ENCODE measurements at regions not wholly inside any gene's neighbourhood (a gene's known extent, or its start where the extent isn't known, plus 50 kb on each side); places are given as distances from the start of the nearest gene placed in this dataset.

DNA sequence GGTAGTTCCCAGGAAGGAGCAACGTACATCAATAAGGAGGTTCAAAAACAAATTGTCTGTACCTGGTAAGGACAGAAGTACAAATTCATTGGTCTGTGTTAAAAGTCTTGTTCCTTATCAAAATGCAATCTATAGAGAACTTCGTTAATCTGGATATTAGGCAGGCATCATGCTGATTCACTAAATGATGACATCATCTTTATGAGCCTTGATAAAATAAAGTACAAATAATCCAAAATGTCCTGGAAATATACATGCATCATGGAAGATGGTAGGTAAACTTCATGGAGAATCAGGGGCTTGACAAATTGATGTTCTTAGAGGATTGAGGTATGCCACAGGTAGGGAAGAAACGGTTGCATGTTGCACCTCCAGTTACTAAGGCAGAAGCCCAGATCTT is 433.9 kb downstream of the TRIML1 start:
- DNase-seq: no peak

DNA sequence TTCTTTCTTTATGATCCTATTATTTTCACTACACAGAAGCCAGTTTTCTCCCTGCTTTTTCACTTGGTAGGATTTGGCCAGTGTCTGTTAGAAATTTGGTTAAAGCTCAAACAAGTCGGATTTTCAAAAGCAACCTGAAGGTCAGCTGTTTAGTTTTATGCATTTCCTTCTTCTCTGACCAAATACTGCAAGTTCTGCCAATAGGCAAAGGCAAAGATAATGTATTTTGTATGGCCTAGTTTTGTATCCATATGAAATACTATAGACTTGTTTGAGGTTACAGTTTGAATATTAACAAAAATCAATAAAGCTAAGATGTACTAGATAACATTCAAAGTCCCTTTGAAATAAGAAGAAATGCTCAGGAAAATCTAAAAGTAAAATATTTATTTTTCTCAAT is 439.4 kb downstream of the TRIML1 start:
- no peak for DNase-seq

DNA sequence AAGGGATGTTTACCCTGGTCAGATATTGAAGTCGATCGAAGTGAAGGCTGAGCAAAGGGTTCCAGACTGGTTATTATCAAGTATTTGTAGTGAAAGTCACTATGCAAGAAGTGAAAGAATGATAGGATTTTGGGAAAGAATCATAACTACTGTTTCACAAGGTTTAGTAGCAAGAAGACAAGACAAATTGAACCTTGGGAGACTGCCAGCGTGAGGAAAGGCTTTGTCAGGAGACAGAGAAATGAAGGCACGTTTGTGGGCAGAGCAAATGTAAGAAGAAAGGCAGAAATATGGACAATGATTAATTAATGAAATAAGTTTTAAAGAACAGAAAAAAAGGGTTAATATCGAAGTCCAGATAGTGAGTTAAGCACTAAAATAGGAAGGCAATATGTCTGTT is 456.8 kb downstream of the TRIML1 start:
- no peak for DNase-seq

DNA sequence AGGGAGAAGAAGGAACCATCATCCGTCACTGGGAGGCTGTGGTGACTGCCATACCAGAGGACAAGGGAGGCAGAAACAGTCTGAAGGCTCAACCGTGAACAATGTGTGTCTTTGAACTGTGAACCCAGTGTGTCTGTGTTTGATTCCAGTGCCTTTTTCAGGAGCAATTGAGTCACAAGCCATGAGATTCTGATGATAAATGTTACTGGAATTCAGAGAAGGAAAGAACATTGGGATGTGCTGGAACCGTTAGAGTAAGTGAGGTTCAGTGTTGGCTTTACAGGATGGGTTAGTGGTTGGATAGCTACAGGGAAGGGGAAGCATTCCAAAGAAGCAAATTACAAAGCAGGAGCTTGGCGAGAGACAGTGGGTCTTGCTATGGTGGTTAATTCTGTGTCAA is 464.4 kb downstream of the TRIML1 start:
- no peak for DNase-seq

DNA sequence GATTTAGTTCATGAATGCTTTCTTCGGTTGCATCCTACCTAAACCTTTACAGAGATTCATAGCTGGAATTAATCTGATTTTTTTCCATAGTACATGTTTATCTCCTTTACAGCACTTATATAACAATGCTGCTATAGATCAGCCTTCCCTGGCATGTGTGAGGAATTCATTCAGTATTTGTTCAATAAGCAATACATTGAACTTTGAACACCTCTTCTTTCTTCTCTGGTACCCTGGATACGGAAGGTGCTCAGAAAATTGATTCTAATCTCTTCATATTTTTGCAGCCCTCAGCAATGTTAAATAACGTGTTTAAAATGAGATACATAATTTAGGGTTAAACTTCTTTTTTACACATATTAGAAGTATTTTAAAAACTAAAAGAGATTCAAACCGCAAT is 467.4 kb downstream of the TRIML1 start:
- DNase-seq: no peak

DNA sequence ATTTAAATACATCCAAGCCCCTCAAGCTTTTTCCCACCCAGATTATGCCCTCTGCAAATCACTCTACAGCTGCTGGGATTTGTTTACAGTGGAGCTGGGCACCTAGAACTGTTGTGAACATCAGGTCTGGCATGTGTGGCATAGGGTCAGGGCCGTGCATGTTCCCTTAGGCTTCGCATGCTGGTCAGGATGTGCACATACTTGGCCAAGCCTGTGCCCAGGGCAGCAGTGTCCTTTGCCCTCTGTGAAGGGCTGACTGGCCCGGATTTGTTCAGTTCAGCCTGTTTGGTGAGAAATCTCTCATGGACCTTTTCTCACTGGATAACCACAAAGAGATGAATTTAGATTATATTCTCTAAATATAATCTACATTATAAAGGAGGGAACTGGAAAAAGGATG is 471.9 kb downstream of the TRIML1 start:
- no peak for DNase-seq

DNA sequence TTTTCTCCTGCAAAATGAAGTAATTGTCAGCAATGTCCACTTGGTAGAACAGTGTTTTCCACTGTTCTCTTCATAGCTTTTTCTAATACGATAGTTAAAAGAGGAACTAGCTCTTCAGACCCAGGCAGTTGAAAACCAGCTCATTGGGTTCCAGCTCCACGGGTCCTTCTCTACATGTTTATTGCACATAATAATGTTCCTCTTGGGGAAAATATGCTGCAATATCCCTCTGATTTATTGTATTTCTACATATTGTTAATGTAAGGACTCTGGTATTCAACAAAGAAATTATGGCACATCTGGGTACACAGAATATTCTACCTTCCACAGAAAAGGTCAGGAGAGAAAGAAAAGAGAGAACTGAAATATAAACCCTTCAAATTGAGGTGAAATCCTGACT is 473.4 kb downstream of the TRIML1 start:
- DNase-seq: no peak

DNA sequence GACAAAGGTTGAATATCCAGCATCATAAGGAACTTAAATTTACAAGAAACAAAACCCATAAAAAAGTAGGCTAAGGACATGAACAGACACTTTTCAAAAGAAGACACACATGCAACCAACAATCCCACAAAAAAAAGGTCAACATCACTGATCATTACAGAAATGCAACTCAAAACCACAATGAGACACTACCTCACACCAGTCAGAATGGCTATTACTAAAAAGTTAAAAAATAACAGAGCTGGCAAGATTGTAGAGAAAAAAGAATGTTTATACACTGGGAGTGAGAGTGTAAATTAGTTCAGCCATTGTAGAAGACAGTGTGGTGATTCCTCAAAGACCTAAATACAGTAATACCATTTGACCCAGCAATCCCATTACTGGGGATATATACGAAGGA is 474.7 kb downstream of the TRIML1 start:
- DNase-seq: no peak

DNA sequence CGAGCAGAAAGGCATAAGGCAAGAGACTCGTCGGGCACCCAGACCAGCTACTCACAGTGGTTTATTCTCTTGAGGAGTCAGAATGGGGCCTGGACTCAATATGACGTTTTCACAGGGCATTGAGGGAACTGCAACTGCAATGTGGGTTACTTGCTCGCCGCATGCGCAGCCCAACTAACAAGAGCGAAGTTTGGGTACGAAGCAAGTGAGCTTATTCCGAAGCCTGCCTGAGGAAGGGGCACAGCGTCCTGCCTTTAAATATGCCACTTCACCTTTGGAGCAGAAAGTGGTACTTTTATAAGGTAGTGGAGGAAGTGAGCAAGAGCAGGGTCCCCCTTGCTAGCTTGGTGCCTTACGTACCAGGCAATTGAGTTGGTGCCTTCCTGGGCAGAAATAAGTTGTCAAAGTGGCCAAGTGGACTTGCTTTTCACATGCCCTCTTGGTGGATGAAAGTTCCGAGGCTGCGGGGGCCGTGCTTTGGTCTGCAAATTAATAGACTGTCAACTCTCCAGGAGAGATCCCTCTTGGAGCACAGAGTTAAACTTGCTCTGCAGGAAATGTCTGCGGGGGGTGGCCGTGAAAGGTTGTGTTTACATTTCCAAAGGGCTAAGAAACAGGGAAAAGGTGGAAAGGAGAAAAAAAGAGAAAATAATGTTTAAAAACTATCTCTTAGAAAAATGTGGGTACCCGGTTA is 480.4 kb downstream of the TRIML1 start:
- DNase-seq: no peak

DNA sequence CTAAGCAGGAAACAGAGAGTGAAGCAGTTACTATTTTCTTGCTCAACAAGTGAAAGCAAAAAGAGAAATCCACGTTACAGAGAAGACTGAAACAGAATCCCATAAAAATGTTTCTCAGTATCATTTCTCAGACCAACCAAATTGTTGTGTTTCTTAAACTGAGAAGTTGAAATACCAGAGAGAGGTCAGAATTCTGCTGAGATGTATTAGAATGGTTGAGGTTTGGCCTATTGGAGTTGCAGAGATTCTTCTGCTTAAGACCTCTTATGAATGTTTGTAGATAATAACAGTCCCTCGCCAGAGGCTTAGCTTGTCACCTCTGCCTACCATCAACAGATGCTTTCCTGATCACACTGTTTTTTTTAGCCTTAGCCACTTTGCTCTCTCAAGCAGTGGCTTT is 481.4 kb downstream of the TRIML1 start:
- no peak for DNase-seq

DNA sequence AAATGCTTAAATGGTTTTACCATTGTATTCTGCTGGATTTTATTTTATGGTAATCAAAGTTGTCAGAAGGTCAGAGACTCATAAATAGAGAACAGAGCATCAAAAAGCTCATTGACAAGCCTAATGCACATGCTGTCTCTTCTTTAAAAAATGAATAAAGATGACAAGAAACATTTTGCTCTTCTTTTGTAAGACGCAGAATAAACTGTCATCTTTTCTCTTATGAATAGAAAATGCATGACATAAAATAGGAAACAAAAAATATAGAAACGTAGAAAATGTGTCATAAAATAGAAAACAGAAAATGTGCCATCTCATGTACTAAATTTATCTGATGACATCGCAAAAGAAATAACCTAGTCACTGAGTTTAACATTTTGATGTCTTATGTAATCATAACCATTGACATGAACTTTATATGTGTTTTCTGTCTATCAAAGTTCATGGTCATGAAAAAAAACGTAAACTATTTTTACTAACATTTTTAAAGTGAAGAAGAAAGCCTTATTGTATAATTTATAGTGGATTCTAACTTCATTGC is 484.1 kb downstream of the TRIML1 start:
- no peak for DNase-seq

DNA sequence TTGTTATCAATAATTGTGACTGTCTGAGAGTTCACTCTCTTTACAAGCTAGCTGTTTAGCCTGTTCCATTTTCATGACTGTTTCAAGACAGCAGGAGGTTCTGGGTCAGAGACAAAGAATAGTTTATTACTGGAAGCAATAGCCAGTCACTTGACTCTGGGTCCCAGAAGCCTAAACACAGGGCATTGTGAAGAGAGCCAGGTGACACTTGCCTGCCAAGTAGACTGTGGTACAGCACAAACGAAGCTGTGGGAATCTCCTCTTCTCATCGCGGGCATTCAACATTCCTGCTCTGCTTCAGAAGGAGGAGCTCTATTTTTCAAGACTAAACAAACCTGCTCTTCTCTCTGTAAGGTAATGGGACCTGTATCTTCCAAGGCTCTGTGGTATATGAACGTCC is 485.1 kb downstream of the TRIML1 start:
- DNase-seq: no peak

DNA sequence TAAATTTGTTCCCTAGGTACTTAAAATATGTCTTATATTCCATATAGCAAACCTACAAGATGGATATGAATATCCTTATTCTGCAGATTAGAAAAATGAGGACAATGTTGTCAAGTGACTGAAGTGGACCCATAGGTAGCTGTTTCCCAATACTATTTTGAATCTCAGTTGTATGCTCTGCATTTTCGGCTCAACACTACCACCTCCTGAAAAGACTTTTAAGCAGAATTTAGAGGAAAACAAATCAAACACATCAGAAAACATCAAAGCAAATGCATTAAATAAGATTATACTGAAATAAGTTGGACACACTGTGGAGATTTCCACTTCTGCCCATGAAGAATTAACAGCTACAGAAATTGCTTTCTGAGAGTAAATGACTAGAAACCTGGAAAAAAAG is 488.7 kb downstream of the TRIML1 start:
- no peak for DNase-seq

DNA sequence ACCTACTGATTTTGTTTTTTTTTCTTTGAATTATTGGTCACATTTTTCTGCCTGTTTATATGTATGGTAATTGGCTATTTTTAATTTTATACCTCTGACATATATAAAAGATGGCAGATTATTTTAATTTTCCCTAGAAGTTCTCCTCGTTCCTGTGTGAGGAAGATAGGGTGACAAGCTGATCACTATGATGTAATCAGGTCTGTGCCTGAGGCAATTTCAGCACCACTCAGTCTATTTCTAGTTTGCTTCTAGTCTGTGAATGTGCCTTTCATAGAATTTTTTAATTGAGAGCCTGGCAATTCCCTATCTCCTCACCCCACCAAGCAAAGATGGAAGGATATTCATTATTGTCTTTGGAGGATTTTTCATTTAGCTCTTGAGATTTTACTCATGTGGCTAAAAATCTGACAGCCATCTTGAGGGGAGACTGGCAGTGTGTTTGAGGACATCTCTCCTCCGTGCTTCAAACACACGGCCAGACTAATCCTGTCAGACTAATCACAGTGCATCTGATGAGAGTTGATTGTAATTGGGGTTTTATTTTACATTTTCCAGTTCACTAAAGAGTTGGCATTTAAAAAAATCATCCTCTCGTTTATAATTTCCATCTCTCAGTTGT is 500.3 kb downstream of the TRIML1 start:
- DNase-seq: no peak

DNA sequence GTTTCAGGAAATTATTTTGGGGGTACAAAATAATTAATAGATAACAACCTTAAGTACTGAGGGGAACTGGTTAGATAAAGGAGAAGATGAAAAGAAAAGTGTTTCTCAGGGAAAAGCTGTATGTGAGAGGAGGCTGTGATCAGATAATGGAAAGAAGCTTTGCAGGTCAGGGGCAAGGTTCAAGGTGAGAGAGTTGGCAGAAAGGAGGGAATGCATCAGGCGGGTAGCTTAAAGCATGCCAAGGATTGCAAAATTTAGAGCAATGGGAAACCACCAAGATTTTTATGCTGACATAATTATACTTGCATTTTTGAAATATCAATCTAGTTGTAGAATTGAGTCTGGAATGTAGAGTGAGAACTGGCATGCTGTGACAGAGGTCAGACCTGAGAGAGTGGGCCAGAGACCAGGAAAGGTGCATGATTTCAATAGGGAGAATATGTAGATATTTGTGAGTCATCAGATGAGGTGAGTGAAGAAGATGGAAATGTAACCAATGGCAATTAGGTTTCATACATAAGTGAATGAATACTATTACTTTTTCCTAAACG is 508.7 kb downstream of the TRIML1 start:
- no peak for DNase-seq

DNA sequence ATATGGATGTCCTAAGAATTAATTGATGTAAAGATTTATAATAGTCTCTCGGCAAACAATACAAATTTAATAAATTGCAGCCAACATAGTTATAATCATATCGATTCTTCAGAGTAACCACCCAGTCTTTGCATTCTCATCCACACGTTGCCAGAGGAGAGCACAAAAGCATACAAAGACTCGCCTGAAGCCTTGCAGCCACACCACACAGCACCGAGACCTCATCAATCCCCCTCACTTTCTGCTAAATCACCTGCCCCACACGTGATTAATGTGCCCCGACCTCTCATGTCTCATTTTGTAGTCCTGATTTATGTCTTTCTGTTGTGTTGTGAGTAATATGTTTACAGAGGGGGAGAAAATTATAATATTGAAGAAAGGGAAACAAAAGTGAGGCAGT is 510.4 kb downstream of the TRIML1 start:
- DNase-seq: no peak

DNA sequence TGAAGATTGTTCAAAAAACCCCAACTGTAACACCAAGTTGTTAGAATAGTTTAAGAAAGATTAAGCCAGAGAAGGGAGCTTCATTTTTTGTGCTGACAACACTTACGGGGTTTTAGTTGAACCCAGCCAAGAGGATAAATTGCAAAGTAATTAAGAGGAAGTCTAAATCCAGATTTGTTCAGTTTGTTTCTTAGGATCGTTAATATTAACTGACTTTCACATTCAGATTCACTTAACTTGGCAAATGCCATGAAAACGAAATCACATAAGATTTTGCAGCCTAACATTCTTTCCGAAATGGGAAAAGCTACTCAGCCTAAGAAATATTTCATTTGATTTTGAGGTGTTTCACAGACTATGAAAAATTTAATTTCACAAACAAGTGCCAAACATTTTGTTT is 511.3 kb downstream of the TRIML1 start:
- DNase-seq: no peak

DNA sequence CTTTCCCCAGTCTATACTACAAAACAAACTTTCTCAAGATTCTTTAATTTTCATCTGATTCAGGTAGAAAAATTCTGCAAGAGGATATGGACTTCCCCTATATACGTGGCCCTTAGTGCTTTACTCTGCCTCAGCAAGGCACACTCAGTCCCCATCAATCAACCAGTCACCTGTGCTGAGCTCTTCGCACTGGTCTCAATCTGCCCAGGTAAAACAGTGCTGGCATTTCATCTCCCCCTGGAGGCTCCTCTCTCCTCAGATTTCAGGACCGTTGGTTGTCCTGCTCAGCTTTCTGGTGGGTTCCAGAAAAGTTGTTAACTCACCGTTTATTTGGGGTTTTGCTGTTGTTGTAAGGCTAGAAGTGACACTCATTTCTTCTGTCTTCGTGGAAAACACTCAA is 518.1 kb downstream of the TRIML1 start:
- DNase-seq: no peak

DNA sequence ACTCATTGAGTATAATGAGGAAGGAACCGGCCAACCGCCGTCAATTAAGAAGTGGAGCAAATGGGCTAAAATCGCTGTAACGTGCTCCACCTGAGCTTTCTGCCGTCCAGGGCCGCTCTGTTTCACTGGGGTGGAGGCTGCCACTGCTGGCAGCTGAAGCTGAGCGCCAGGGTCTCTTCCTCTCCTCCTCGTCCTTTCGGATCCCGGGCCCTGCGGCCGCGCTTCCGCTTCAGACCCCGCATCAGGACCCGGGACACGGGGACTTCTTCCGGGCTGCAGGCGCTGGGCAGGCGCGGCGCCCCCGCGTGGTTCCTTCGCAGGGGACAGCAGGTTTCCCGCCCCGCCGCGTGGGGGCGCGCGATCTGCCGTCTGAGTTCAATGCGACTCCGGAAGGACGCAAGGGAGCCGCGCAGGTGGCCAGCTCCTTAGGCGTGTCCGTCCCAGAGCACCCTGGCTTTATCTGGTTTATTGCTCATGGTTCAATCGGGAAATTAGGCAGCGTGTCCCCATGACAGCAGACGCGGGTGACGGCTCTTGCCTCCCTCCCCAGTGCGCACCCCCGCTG is 519.8 kb downstream of the TRIML1 start:
- no peak for DNase-seq

DNA sequence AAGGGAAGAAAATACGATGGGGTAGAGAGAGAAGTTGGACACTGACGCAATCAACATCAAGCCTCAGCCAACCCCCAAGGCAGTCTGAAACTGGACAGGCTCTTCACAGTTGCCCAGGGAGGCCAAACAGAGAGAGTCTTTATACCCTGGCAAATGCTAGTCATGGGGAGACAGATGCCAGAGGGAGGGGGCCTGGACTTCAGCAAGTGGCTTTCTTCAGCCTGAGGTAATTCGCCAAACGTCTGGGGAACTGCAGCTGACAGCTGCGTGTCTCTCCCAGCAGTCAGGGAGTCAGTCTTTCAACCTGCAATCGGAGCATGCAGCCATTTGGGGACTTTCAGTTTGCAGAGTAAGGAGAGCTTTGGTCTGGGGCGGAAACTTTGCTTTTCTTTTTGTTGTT is 521.6 kb downstream of the TRIML1 start:
- no peak for DNase-seq

DNA sequence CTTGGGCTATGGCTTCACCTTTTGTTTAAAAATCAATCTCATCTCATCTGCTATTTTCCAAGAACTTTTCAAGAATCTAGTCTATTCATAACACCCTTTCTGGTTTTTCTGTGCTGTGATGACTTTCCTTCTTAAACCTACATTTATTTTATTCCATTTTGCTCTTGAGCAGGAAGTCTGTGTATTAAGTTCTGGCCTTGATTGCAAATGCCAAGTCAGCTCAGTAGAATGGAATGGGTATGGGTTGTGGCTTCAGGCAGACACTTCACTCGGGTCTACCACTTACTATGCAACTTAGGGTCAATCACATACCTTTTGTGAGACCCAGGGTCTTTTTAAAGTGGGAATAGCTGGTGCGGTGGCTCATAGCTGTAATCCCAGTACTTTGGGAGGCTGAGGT is 522.3 kb downstream of the TRIML1 start:
- DNase-seq: no peak

DNA sequence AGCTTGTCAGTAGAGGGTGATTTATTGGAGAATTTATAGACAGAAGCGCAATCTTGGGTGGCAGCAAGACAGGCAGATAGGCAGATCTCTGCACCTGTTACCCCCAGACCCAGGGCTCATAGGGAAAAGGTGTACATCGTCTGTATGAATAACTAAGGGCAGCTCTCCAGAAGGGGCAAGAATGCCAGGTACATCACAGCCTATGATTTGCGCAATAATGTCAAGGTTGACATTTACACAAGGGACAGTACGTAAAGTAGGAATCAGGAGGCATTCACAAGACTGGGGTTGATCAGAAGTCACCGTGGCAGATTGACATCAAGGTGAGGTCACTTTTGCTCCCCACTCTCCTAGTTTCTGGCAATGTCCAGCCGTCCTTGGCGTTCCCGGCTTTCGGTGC is 524.1 kb downstream of the TRIML1 start:
- no peak for DNase-seq

DNA sequence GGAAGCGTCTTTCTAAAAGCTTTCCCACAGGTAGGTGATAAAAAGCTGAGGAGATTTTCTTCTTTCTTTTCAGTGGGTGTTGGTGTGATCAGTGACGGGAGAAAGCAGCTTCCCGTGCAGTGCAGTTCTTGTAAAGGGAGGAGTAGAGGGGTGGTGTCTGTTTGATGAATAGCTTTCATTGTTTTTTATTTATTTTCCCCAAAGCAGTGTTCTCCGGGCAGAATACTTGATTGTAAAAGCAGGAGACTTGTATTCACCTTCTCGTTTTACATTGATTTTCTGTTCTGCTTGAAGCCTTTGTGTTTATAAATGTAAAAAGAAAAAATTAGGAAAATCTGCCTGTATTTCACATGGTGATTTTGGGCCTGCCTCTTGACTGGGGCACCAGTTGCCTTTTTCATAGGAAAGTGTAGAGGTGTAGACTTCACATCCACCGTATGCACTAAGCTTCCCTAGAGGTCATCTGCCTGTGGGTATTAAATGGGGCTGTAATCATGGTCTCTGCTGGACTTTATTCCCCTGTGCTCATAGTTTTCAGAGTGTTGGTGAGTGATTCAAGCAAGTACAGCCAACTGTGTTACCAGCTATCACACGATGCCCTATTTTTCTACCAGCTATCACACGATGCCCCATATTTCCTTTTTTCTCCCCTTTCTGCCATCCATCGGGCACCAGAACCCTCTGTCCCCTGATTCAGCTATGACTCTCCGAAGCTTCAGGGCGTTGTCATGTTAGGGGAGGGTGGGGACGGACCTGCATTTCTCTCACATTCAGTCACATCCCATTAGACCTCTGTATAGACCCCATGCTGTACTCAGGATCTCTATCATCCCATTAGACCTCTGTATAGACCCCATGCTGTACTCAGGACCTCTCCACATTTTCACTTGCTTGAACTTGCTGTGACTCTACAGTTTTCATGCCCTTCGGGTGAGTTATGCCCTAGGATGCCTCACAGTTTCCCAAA is 526.5 kb downstream of the TRIML1 start:
- DNase-seq: no peak

All from T-helper 2 cell (primary cell).